GM11168 (cell line): ENCODE measurements at regions not wholly inside any gene's neighbourhood (a gene's known extent, or its start where the extent isn't known, plus 50 kb on each side); places are given as distances from the start of the nearest gene placed in this dataset.

Source experiments
- in situ Hi-C: fragments of 300-500 bp; cut with MboI; formaldehyde crosslinking; loops from one replicate; pipeline ENCODE4 v1.12.0; 2022; ENCODE audit warnings: low sequenced_read_pairs; ENCODE audit not compliant: unreplicated experiment

GRCh38 chr6:40020166-40020565, 85.9 kb upstream of the MOCS1 start:
- in situ Hi-C loops: no loop called here

- in situ Hi-C loops: no loop called here
Measured at GRCh38 chr6:40015530-40015929, 81.3 kb upstream of the MOCS1 start.

GRCh38 chr6:40011844-40012243, 77.6 kb upstream of the MOCS1 start:
- in situ Hi-C loops: no loop called here

- in situ Hi-C loops: no loop called here
Measured at GRCh38 chr6:40000964-40001515, 66.8 kb upstream of the MOCS1 start.

- in situ Hi-C loops: no loop called here
Measured at GRCh38 chr6:39999006-39999867, 65.0 kb upstream of the MOCS1 start.

- in situ Hi-C loops: no loop called here
Measured at GRCh38 chr6:39998126-39998525, 63.9 kb upstream of the MOCS1 start.

- in situ Hi-C loops: no loop called here
Measured at GRCh38 chr6:39997101-39997635, 62.9 kb upstream of the MOCS1 start.

GRCh38 chr6:39995633-39996032, 61.4 kb upstream of the MOCS1 start:
- in situ Hi-C loops: no loop called here

- in situ Hi-C loops: no loop called here
Measured at GRCh38 chr6:39992861-39993622, 58.8 kb upstream of the MOCS1 start.
